ENCODE measurements at regions not wholly inside any gene's neighbourhood (a gene's known extent, or its start where the extent isn't known, plus 50 kb on each side); places are given as distances from the start of the nearest gene placed in this dataset.

DNA sequence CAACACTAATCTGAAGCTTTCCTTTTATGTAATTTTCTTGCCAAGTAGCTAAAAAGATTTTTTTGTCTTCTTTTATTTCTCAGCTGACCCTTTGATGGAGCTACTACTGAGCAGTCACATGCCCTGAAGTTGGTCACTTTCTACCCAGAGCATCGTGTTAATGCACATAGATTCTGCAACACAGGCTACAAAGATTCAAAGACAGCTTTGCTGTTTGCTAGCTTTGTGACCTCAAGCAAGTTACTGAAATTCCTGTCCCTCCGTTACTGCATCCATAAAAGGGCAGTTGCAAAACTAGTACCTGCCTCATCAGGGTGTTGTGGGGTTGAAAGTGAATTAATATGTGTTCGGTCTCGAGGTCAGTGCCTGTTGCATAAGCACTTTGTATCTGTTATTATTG is 179.9 kb downstream of the GAS1 start:
- CTCF ChIA-PET = interaction anchor here (0.6 kb wide), 1 partner anchor 57 kb away, joined by 4 read pairs; no protein-coding TSS in a partner anchor
- ATAC-seq (no peak), DNase-seq (no peak)
- Mint-ChIP-seq H3K4me3 (no peak overlapping the region), H3K36me3 (ENCODE audit: low read depth) (no peaks in the 10 kb centered on the region), H3K4me1 (no peaks in the 10 kb centered on the region), H3K27ac (no peak overlapping the region), H3K27me3 (peaks cover 5% of the 10 kb centered on the region), H3K9me3 (ENCODE audit: low read depth) (no peaks in the 10 kb centered on the region)
- POLR2A ChIA-PET = no interaction called here
- intact Hi-C loops (cut with DNase I, micrococcal nuclease) = no loop called here

DNA sequence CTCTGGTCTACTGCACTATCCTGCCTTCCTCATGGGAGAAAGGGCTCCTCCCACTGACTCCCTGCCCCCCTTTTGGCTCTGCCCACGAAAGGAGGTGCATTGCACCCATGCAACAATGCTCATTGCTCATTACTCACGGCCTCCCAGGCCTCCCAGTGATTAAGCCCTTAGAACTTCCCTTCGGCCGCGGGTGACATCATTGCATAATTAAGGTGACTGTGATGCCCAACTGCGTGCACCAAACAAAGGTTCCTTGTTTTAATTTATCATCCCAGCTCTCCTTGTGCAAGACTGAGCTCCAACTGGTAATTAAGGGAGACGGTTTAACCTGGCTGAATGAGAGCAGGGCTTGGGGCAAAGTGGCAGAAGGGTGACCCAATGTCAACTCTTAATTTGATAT is 180.4 kb downstream of the GAS1 start:
- peaks cover 5% of the 10 kb centered on the region for H3K27me3 Mint-ChIP-seq
- H3K27ac Mint-ChIP-seq = no peak overlapping the region
- H3K4me1 Mint-ChIP-seq = no peaks in the 10 kb centered on the region
- POLR2A ChIA-PET = no interaction called here
- CTCF ChIA-PET = interaction anchor here (0.6 kb wide), 1 partner anchor 56 kb away, joined by 4 read pairs; no protein-coding TSS in a partner anchor
- intact Hi-C loops (cut with DNase I, micrococcal nuclease) = no loop called here
- DNase-seq (no peak), ATAC-seq (no peak)
- no peak overlapping the region for H3K4me3 Mint-ChIP-seq
- H3K36me3 Mint-ChIP-seq (ENCODE audit: low read depth) = no peaks in the 10 kb centered on the region
- no peaks in the 10 kb centered on the region for H3K9me3 Mint-ChIP-seq (ENCODE audit: low read depth)

DNA sequence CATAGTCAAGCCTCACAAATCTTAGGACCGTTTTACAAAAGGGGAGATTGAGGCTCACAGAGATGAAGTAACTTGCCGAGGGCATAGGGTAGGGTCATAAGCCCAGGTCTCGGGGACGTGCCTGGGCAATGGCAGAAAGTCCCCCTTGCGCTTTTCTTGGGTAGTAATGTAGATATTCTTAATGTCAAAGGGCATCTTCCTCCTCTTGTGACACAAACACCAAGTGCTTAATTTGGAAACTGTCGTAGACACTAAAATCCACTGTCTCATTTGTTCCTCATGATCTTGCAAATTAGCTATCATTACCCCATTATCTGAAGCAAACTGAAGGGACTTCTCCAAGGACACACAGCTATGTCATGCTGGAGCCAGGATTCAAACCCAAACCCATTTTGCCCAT is 180.8 kb downstream of the GAS1 start:
- ChIA-PET POLR2A (no interaction called here), CTCF (no interaction called here)
- peaks cover 5% of the 10 kb centered on the region for H3K27me3 Mint-ChIP-seq
- no peaks in the 10 kb centered on the region for H3K4me1 Mint-ChIP-seq
- ATAC-seq (no peak), DNase-seq (no peak)
- H3K27ac Mint-ChIP-seq = no peak overlapping the region
- no peaks in the 10 kb centered on the region for H3K36me3 Mint-ChIP-seq (ENCODE audit: low read depth)
- intact Hi-C loops (cut with DNase I, micrococcal nuclease) = no loop called here
- H3K9me3 Mint-ChIP-seq (ENCODE audit: low read depth) = no peaks in the 10 kb centered on the region
- H3K4me3 Mint-ChIP-seq = no peak overlapping the region

DNA sequence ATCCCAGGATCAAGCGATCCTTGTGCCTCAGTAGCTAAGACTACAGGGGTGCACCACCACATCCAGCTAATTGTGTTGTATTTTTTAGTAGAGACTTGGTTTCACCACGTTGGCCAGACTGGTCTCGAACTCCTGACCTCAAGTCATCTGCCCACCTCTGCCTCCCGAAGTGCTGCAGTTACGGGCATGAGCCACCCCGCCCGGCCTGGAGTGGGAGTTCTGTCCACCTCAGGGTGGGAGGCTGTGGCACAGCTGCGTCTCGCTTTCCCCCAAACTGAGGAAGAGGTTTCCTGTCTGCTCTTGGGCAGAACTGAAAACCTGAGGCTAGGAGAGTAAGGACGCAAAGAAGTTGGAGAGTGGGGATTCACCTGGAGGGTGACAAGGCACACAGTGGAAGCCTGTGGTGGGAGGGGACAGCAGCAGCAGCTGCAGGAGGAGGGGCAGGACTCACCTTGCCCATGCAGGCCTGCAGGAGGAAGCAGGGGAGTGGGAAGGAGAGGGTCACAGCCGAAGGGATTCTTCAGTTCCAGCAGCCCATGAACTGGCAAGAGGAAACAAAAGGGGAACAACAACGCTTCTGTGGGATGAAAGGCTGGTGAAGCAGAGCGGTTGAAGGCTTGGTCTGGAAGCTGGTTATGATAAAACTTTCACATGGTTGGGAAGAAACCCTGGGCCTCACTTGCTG is 181.4 kb downstream of the GAS1 start:
- Mint-ChIP-seq H3K4me3 (no peak overlapping the region), H3K36me3 (ENCODE audit: low read depth) (no peaks in the 10 kb centered on the region), H3K27me3 (peaks cover 5% of the 10 kb centered on the region), H3K27ac (no peak overlapping the region), H3K4me1 (no peaks in the 10 kb centered on the region), H3K9me3 (ENCODE audit: low read depth) (no peaks in the 10 kb centered on the region)
- ATAC-seq = no peak
- CTCF ChIA-PET = no interaction called here
- intact Hi-C loops (cut with DNase I, micrococcal nuclease) = no loop called here
- no peak for DNase-seq
- POLR2A ChIA-PET = no interaction called here

DNA sequence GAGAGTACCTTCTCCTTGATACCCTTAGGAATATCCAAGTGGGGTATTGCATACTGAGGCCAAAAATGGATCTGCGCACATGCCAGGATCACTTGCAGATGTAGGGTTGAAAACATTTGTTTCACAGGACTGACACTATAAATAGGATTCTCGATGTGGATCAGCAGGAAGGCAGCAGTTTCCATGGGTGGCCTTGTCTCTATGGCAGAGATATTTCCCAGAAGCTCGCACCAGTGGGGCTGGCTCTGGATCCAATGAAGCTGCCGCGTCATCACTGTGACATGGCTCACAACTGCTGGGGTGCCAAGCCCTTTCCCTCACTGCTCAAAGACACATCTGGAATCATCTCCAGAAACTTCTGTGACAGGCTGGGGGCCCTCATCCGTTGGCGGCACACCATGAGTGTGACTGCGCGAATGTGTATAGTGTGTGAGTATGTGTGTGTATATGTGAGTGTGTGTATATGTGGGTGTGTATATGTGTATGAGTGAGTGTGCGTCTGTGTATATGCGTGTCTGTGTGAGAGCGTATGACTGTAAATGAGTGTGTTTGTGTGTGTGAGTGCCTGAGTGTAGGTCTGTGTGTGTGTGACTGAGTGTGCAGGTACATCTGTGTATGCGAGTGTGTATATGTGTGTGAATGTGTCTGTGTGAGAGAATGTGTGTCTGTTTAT is 182.5 kb downstream of the GAS1 start:
- ChIA-PET CTCF (no interaction called here), POLR2A (no interaction called here)
- H3K4me3 Mint-ChIP-seq = no peak overlapping the region
- no peak for DNase-seq
- intact Hi-C loops (cut with DNase I, micrococcal nuclease) = no loop called here
- no peaks in the 10 kb centered on the region for H3K4me1 Mint-ChIP-seq
- ATAC-seq = no peak
- no peaks in the 10 kb centered on the region for H3K9me3 Mint-ChIP-seq (ENCODE audit: low read depth)
- H3K36me3 Mint-ChIP-seq (ENCODE audit: low read depth) = no peaks in the 10 kb centered on the region
- H3K27ac Mint-ChIP-seq = no peak overlapping the region
- peaks cover 5% of the 10 kb centered on the region for H3K27me3 Mint-ChIP-seq

DNA sequence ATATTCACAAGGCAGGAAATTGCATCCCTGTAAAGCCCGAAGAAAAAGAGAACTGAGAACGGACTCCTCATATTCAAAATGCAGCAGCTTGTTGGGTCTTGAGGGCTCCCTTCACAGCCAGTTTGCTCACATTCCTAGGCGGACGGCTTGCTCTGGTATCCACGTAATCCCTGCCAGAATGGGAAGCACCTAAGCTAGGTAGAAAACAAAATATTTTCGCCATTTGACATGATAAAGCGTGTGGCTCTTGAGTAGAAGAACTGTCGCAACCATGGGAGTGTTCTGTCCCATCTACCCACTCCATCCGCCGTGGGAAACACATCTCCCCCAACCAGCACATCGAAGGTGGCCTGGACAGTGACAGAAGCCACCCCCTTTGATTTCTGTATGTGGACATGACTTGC is 183.1 kb downstream of the GAS1 start:
- DNase-seq (no peak), ATAC-seq (no peak)
- intact Hi-C loops (cut with DNase I, micrococcal nuclease) = no loop called here
- Mint-ChIP-seq H3K27me3 (peaks cover 5% of the 10 kb centered on the region), H3K4me3 (no peak overlapping the region), H3K9me3 (ENCODE audit: low read depth) (no peaks in the 10 kb centered on the region), H3K27ac (no peak overlapping the region), H3K4me1 (no peaks in the 10 kb centered on the region), H3K36me3 (ENCODE audit: low read depth) (no peaks in the 10 kb centered on the region)
- ChIA-PET CTCF (no interaction called here), POLR2A (no interaction called here)

DNA sequence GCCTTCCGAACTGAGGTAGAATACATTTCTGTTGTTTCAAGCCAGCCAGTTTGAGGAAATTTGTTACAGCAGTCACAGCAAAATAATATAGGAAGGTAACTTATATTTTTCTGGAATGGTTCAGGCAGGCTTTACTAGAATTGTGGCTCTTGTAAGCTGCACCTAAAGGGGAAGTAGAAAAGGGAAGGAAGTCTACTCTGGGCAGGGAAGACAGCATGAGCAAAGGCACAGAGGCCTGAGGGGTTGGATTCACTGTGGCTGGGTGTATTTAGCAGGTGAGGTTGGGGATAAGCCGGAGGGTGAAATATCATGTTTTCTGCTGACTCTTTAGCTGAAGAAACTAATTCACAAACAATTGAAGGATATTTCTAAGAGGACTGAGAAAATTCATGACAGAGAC is 183.5 kb downstream of the GAS1 start:
- no peak overlapping the region for H3K4me3 Mint-ChIP-seq
- intact Hi-C loops (cut with DNase I, micrococcal nuclease) = no loop called here
- no peak overlapping the region for H3K27ac Mint-ChIP-seq
- no peaks in the 10 kb centered on the region for H3K9me3 Mint-ChIP-seq (ENCODE audit: low read depth)
- peaks cover 5% of the 10 kb centered on the region for H3K27me3 Mint-ChIP-seq
- ATAC-seq (no peak), DNase-seq (no peak)
- no peaks in the 10 kb centered on the region for H3K36me3 Mint-ChIP-seq (ENCODE audit: low read depth)
- H3K4me1 Mint-ChIP-seq = no peaks in the 10 kb centered on the region
- CTCF ChIA-PET = no interaction called here
- POLR2A ChIA-PET = no interaction called here

DNA sequence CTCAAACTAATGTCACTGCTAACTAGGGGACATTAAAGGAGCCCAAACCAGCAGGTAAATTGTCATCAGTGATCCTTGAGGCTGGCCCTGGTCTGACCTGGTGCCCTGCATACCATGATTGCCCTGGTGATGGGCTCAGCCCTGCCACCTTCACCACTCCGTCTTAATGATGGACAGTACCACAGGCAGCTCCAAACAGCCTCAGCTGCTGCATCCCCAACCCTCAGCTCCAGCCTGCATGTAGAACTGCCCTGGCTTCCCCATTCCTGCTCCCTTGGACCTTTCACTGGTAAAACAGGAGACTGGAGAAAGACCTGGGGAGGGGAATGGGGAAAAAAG is 190.0 kb downstream of the GAS1 start:
- H3K4me3 Mint-ChIP-seq = no peak overlapping the region
- CTCF ChIA-PET = no interaction called here
- no peaks in the 10 kb centered on the region for H3K36me3 Mint-ChIP-seq (ENCODE audit: low read depth)
- POLR2A ChIA-PET = no interaction called here
- H3K9me3 Mint-ChIP-seq (ENCODE audit: low read depth) = no peaks in the 10 kb centered on the region
- ATAC-seq (no peak), DNase-seq (no peak)
- no peak overlapping the region for H3K27ac Mint-ChIP-seq
- peaks cover 2% of the 10 kb centered on the region for H3K27me3 Mint-ChIP-seq
- intact Hi-C loops (cut with DNase I, micrococcal nuclease) = no loop called here
- no peaks in the 10 kb centered on the region for H3K4me1 Mint-ChIP-seq

DNA sequence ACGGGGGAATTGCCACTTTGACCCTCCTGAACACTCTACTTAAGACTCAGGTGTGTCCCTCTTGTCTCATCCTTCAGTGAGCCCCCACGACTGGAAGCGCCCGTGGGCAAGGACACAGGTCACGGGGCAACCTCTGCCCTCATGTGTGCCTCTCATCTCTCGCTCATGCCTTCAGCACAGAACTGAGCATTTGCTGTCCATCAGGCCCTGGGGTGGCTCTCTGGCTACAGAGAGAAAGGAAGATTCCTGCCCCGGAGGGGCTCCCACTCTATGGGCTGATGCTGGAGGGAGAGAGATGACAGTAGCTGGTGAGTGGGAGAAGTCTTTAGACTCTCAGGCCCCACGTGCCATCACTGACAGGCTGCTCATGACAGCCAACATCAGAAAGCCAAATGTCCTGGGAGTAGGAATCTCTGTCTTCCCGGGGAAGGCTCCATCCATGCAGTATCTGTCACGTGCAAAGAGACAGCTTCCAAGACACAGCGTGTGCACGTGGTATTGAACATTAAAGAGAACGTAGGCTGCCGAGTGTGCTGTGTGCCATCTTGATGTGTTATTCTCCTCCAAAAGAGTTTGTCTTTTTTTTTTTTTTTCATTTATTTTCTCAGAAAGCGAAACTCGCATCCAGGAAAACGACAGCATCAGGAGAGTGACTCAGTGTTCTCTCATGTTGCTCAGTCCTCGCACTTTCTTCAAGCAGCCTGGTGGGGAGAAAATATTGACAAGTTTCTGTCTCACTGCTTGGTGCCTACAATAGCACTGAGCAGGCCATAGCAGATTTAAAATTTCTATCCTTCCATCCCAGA is 190.5 kb downstream of the GAS1 start:
- H3K4me3 Mint-ChIP-seq = no peak overlapping the region
- ChIA-PET POLR2A (no interaction called here), CTCF (interaction anchor here (0.7 kb wide), 1 partner anchor 343 kb away, joined by 3 read pairs; no protein-coding TSS in a partner anchor)
- H3K27me3 Mint-ChIP-seq = peaks cover 2% of the 10 kb centered on the region
- no peaks in the 10 kb centered on the region for H3K9me3 Mint-ChIP-seq (ENCODE audit: low read depth)
- H3K27ac Mint-ChIP-seq = no peak overlapping the region
- ATAC-seq = no peak
- H3K36me3 Mint-ChIP-seq (ENCODE audit: low read depth) = no peaks in the 10 kb centered on the region
- no peak for DNase-seq
- H3K4me1 Mint-ChIP-seq = no peaks in the 10 kb centered on the region
- intact Hi-C loops (cut with DNase I, micrococcal nuclease) = no loop called here

DNA sequence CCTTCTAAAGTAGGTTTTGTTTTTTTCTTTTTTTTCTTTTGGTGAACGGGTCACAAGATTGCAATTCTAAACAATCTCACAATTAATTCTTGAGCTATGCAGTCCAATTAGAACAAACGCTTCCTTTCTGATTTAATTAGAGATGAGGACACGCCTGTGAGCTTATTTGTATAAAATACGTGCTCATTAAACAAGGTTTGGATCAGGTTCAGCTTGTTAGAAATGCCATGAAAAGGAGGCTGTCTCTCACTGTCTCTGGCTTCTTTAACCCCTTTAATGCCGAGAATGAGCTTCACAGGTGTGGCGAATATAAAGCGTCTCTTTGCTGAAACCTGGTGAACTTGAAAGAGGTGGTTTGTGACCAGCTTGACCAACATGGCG is 191.8 kb downstream of the GAS1 start:
- H3K36me3 Mint-ChIP-seq (ENCODE audit: low read depth) = no peaks in the 10 kb centered on the region
- no peak for DNase-seq
- no peak overlapping the region for H3K27ac Mint-ChIP-seq
- POLR2A ChIA-PET = interaction anchor here (0.7 kb wide), 1 partner anchor 896 kb away, joined by 3 read pairs; no protein-coding TSS in a partner anchor
- H3K4me1 Mint-ChIP-seq = no peaks in the 10 kb centered on the region
- peaks cover 2% of the 10 kb centered on the region for H3K27me3 Mint-ChIP-seq
- no peaks in the 10 kb centered on the region for H3K9me3 Mint-ChIP-seq (ENCODE audit: low read depth)
- no peak overlapping the region for H3K4me3 Mint-ChIP-seq
- no peak for ATAC-seq
- CTCF ChIA-PET = interaction anchor here (0.6 kb wide), 1 partner anchor 341 kb away, joined by 3 read pairs; no protein-coding TSS in a partner anchor
- intact Hi-C loops (cut with DNase I, micrococcal nuclease) = no loop called here

DNA sequence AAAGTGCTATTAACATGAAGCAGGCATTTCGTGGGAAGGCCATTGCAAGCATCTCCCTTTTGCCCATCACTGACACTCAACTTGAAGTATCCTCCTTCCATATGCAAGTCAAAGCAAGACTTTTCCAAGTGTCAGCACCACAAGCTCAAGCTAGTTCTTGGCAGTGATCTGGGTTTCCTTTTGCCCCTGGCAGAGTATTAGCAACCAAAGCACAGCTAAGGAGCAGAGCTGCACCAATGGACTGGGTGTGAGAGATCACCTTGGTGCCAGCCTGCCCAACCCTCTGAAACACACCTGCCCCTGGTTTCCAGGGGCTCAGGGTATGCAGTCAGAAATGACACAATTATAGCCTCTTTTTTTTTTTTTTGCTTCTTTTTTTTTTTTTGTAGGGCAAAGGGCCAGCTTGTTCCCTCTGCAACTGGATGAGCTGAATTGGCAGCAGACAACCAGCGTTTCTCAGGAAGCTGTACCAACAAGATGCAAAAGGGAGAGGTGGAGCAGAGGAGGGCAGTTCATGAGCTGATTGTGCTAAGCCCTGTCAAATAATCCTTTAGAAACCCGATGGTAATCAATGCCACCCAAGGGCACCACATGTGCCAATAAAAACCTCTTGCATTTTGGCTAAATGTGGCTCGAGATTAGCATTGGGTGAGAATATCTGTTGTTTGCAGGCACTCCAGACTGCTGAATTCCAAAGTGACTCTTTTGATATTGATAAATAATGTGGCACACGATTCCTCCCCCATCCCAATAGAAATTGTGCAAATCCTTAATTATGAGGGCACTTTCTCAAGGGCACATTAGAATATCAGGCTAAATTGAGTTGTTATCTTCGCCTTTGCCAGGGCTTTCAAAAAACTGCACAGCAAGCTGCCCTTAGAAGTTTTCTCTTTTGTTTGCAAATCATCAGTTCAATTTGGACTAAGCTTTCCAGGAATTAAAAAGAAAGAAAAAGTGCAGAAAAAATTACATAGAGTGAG is 192.4 kb downstream of the GAS1 start:
- no peak overlapping the region for H3K27ac Mint-ChIP-seq
- H3K4me3 Mint-ChIP-seq = no peak overlapping the region
- H3K4me1 Mint-ChIP-seq = no peaks in the 10 kb centered on the region
- ATAC-seq (no peak), DNase-seq (no peak)
- H3K36me3 Mint-ChIP-seq (ENCODE audit: low read depth) = no peaks in the 10 kb centered on the region
- intact Hi-C loops (cut with DNase I, micrococcal nuclease) = no loop called here
- POLR2A ChIA-PET = interaction anchor here (0.7 kb wide), 1 partner anchor 895 kb away, joined by 3 read pairs; no protein-coding TSS in a partner anchor
- H3K9me3 Mint-ChIP-seq (ENCODE audit: low read depth) = no peaks in the 10 kb centered on the region
- CTCF ChIA-PET = interaction anchor here (0.6 kb wide), 1 partner anchor 340 kb away, joined by 3 read pairs; no protein-coding TSS in a partner anchor
- H3K27me3 Mint-ChIP-seq = peaks cover 2% of the 10 kb centered on the region

Measured in activated CD4-positive, alpha-beta T cell treated with anti-CD3 and anti-CD28 coated beads for 36 hours (primary cell).